HCT116 (cell line): ENCODE measurements at regions not wholly inside any gene's neighbourhood (a gene's known extent, or its start where the extent isn't known, plus 50 kb on each side); places are given as distances from the start of the nearest gene placed in this dataset.

ENCODE experiments used
- ATAC-seq: fragments of 200-7000 bp; cut with Tn5 transposase; 2 replicates; pipeline ENCODE4 v1.9.1; 2020; ENCODE audit warnings: mild to moderate bottlenecking, moderate library complexity
- BruUV-seq: library from RNA; stranded (reverse); fragments of 400-500 nt; replicated peaks from 2 replicates; lab custom pipeline; 2021; lab: Mats Ljungman, UMichigan
- CTCF ChIA-PET: fragments of 300-600 bp; sonication (Branson Sonifier 250); formaldehyde crosslinking; loops from one replicate; lab custom pipeline; 2021; ENCODE audit warnings: antibody characterized with exemption; lab: Charles Lee
- POLR2A ChIA-PET: fragments of 300-600, 350-600 bp; sonication (Branson Sonifier 250); formaldehyde crosslinking; loops from one replicate; lab custom pipeline; 2021; ENCODE audit warnings: antibody characterized with exemption; lab: Charles Lee
- RAD21 ChIA-PET, 2 experiments: fragments of 300-600 bp; sonication (Branson Sonifier 250); formaldehyde crosslinking; loops; one replicate each; lab custom pipeline; 2023; ENCODE audit warnings: low total read pairs in 2 of 2; ENCODE audit not compliant: uncharacterized antibody in 2 of 2, unreplicated experiment in 2 of 2, low non-redundant PET in 1 of 2; lab: Charles Lee
- DNase-seq: peaks from one replicate; pipeline ENCODE4 v3.0.0-alpha.2; 2010; ENCODE audit warnings: low read depth, low spot score
- H2AFZ ChIP-seq: fragments of 200-600 bp; shearing (Covaris generic), sonication (generic); 2 replicates; pipeline ENCODE4 v1.6.1; 2017; ENCODE audit warnings: low read depth, mixed run types, mixed read lengths, antibody characterized with exemption, low read length; ENCODE audit not compliant: poor library complexity, severe bottlenecking
- H3K27ac ChIP-seq: 2 replicates; pipeline ENCODE4 v1.5.1; 2012; ENCODE audit warnings: low read depth, low read length
- H3K27me3 ChIP-seq: fragments of 200-600 bp; sonication (generic); 2 replicates; pipeline ENCODE4 v1.6.1; 2016; ENCODE audit warnings: mixed run types, low read length, mixed read lengths; ENCODE audit not compliant: insufficient read depth
- H3K36me3 ChIP-seq, 2 experiments: fragments of 200-500 bp in 1 of 2; fragments of 200-600 bp in 1 of 2; sonication (Bioruptor generic) in 1 of 2; sonication (generic) in 1 of 2; 2 replicates each; pipeline versions ENCODE4 v1.5.1 to v1.6.1; 2014 to 2016; ENCODE audit warnings: low read length in 2 of 2, inconsistent platforms in 1 of 2, mixed read lengths in 1 of 2, mixed run types in 1 of 2; ENCODE audit not compliant: insufficient read depth in 2 of 2, control insufficient read depth in 1 of 2
- H3K4me1 ChIP-seq, 2 experiments: fragments of 200-600 bp in 1 of 2; sonication (generic) in 1 of 2; 2 replicates each; pipeline versions ENCODE4 v1.5.1 to v1.6.1; 2012 to 2017; ENCODE audit warnings: low read length in 2 of 2, inconsistent platforms in 1 of 2, mild to moderate bottlenecking in 1 of 2, mixed read lengths in 1 of 2, mixed run types in 1 of 2, moderate library complexity in 1 of 2; ENCODE audit not compliant: insufficient read depth in 2 of 2, control insufficient read depth in 1 of 2
- H3K4me2 ChIP-seq: fragments of 200-600 bp; sonication (generic); 2 replicates; pipeline ENCODE4 v1.6.1; 2017; ENCODE audit warnings: mixed run types, low read length, mixed read lengths
- H3K4me3 ChIP-seq, 2 experiments: fragments of 200-600 bp in 1 of 2; sonication (generic) in 1 of 2; replicated peaks in 1 of 2; 2 replicates each; pipeline ENCODE4 v1.5.1; 2011 to 2016; ENCODE audit warnings: low read length in 2 of 2, control low read depth in 1 of 2, low read depth in 1 of 2, mild to moderate bottlenecking in 1 of 2, mixed read lengths in 1 of 2, mixed run types in 1 of 2
- H3K79me2 ChIP-seq: fragments of 200-600 bp; sonication (generic); 2 replicates; pipeline ENCODE4 v1.6.1; 2017; ENCODE audit warnings: mild to moderate bottlenecking, mixed run types, low read length, moderate library complexity, mixed read lengths; ENCODE audit not compliant: insufficient read depth
- H3K9ac ChIP-seq: fragments of 200-600 bp; sonication (generic); 2 replicates; pipeline ENCODE4 v1.6.1; 2016; ENCODE audit warnings: low read length, mixed read lengths
- H3K9me2 ChIP-seq: fragments of 200-600 bp; sonication (generic), shearing (Covaris generic); 2 replicates; pipeline ENCODE4 v1.6.1; 2017; ENCODE audit warnings: mixed run types, mild to moderate bottlenecking, moderate library complexity; ENCODE audit not compliant: insufficient read depth
- H3K9me3 ChIP-seq, 2 experiments: fragments of 200-500 bp in 1 of 2; fragments of 200-600 bp in 1 of 2; sonication (Bioruptor generic) in 1 of 2; sonication (generic) in 1 of 2; 2 replicates each; pipeline ENCODE4 v1.6.1; 2014 to 2017; ENCODE audit warnings: low read length in 2 of 2, mixed read lengths in 2 of 2, inconsistent platforms in 1 of 2, low read depth in 1 of 2, mild to moderate bottlenecking in 1 of 2, mixed run types in 1 of 2, moderate library complexity in 1 of 2; ENCODE audit not compliant: control insufficient read depth in 1 of 2, insufficient read depth in 1 of 2
- H4K20me1 ChIP-seq: fragments of 200-600 bp; sonication (generic), shearing (Covaris generic); 2 replicates; pipeline ENCODE4 v1.6.1; 2017; ENCODE audit warnings: mixed run types, mild to moderate bottlenecking, moderate library complexity; ENCODE audit not compliant: insufficient read depth
- ATF3 ChIP-seq: IDR thresholded peaks from 2 replicates; pipeline ENCODE4 v1.6.1; 2012
- CBX3 ChIP-seq: IDR thresholded peaks from 2 replicates; pipeline ENCODE4 v1.6.1; 2012; ENCODE audit warnings: low read depth
- CEBPB ChIP-seq: IDR thresholded peaks from 2 replicates; pipeline ENCODE4 v1.6.1; 2012; ENCODE audit warnings: low read depth
- CTCF ChIP-seq, 3 experiments: fragments of 200-600 bp in 1 of 3; sonication (generic) in 1 of 3; IDR thresholded peaks in 2 of 3; conservative IDR thresholded peaks in 1 of 3; 2 replicates each; pipeline ENCODE4 v1.5.1; 2012 to 2017; ENCODE audit warnings: low read depth in 2 of 3, low read length in 2 of 3, antibody characterized with exemption in 1 of 3, borderline replicate concordance in 1 of 3, control low read depth in 1 of 3, mild to moderate bottlenecking in 1 of 3, mixed read lengths in 1 of 3, mixed run types in 1 of 3, moderate library complexity in 1 of 3; ENCODE audit not compliant: insufficient read depth in 1 of 3
- EGR1 ChIP-seq: IDR thresholded peaks from 2 replicates; pipeline ENCODE4 v1.6.1; 2012; ENCODE audit warnings: low read depth
- ELF1 ChIP-seq: IDR thresholded peaks from 2 replicates; pipeline ENCODE4 v1.6.1; 2012; ENCODE audit warnings: low read depth, borderline replicate concordance
- EZH2 ChIP-seq: fragments of 200-600 bp; sonication (generic); IDR thresholded peaks from 2 replicates; pipeline ENCODE4 v1.6.1; 2017; ENCODE audit warnings: antibody characterized with exemption, mixed run types
- EZH2phosphoT487 ChIP-seq: fragments of 200-600 bp; IDR thresholded peaks from 2 replicates; pipeline ENCODE4 v1.6.1; 2018; ENCODE audit warnings: antibody characterized with exemption, borderline replicate concordance
- FOSL1 ChIP-seq: IDR thresholded peaks from 2 replicates; pipeline ENCODE4 v1.6.1; 2012; ENCODE audit warnings: low read depth
- JUND ChIP-seq: IDR thresholded peaks from 2 replicates; pipeline ENCODE4 v1.6.1; 2012
- MAX ChIP-seq: IDR thresholded peaks from 2 replicates; pipeline ENCODE4 v1.6.1; 2012
- POLR2A ChIP-seq: IDR thresholded peaks from 2 replicates; pipeline ENCODE4 v1.7.0; 2011; ENCODE audit warnings: borderline replicate concordance; ENCODE audit not compliant: insufficient read depth, insufficient read length; ENCODE audit errors: extremely low read depth
- POLR2AphosphoS5 ChIP-seq: IDR thresholded peaks from 2 replicates; pipeline ENCODE4 v1.6.1; 2011; ENCODE audit warnings: mild to moderate bottlenecking, low read depth, low read length, moderate library complexity
- RAD21 ChIP-seq: IDR thresholded peaks from 2 replicates; pipeline ENCODE4 v1.6.1; 2012; ENCODE audit warnings: low read depth, mild to moderate bottlenecking
- SIN3A ChIP-seq: IDR thresholded peaks from 2 replicates; pipeline ENCODE4 v1.6.1; 2012; ENCODE audit warnings: low read depth
- SP1 ChIP-seq: IDR thresholded peaks from 2 replicates; pipeline ENCODE4 v1.6.1; 2012; ENCODE audit warnings: low read depth
- SRF ChIP-seq: IDR thresholded peaks from 2 replicates; pipeline ENCODE4 v1.6.1; 2012; ENCODE audit warnings: low read depth
- TCF7L2 ChIP-seq: IDR thresholded peaks from 2 replicates; pipeline ENCODE4 v1.7.0; 2011; ENCODE audit warnings: borderline replicate concordance, inconsistent platforms; ENCODE audit not compliant: insufficient read depth, insufficient read length; ENCODE audit errors: extremely low read depth
- ZFX ChIP-seq: fragments of 450-650 bp; IDR thresholded peaks from 2 replicates; pipeline ENCODE4 v1.6.1; 2017
- ZNF274 ChIP-seq: fragments of 200-500 bp; sonication (Bioruptor generic); IDR thresholded peaks from 2 replicates; pipeline ENCODE4 v1.6.1; 2014; ENCODE audit warnings: mild to moderate bottlenecking, low read depth, low read length, inconsistent platforms
- intact Hi-C: fragments of 100-400 bp; cut with micrococcal nuclease; formaldehyde crosslinking; loops from 2 replicates; pipeline ENCODE4 v1.10.0; 2022

- no peak for ATAC-seq
- RAD21 ChIA-PET: no interaction called here
- H3K9ac ChIP-seq: no peak overlapping the region
Observed at GRCh38 chr1:83747853-83748482, 251.0 kb downstream of the TTLL7 start.

GRCh38 chr1:83746234-83746633 lies 252.7 kb downstream of the TTLL7 start:
- no peaks in the 10 kb centered on the region for H3K36me3 ChIP-seq
- no peak overlapping the region for H3K4me3 ChIP-seq
- H3K9me3 ChIP-seq: no peaks in the 10 kb centered on the region
- TF ChIP-seq CEBPB: no peak
- TF ChIP-seq MAX: no peak
- no peak for TF ChIP-seq RAD21
- TF ChIP-seq ZFX: no peak
- TF ChIP-seq SIN3A: no peak
- no peak for TF ChIP-seq ELF1
- TF ChIP-seq EZH2phosphoT487: no peak
- TF ChIP-seq ATF3: no peak
- no peak for TF ChIP-seq SP1
- no peak for TF ChIP-seq POLR2AphosphoS5
- TF ChIP-seq TCF7L2: no peak
- no peak for TF ChIP-seq POLR2A
- TF ChIP-seq EGR1: no peak
- TF ChIP-seq FOSL1: no peak
- no peak for TF ChIP-seq CTCF (IDR thresholded peaks at IDR 0.05 in 2 of 3, conservative IDR thresholded peaks at IDR 0.05 in 1 of 3; ENCODE audit: borderline replicate concordance in 1 of 3, insufficient read depth in 1 of 3, low read depth in 2 of 3, low read length in 2 of 3)
- no peak for TF ChIP-seq JUND
- no peak for TF ChIP-seq ZNF274
- no peak for TF ChIP-seq SRF
- no peak for TF ChIP-seq CBX3
- no peaks in the 10 kb centered on the region for H3K4me1 ChIP-seq
- no TSS peak for BruUV-seq
- ATAC-seq (no peak), DNase-seq (no peak)
- H2AFZ ChIP-seq: no peak overlapping the region
- intact Hi-C loops: no loop called here
- peaks cover 10% of the 10 kb centered on the region; the same call in 1 of the 2 replicates for H3K27me3 ChIP-seq
- H3K27ac ChIP-seq: no peak overlapping the region
- no peak overlapping the region for H3K9ac ChIP-seq
- ChIA-PET CTCF (no interaction called here), POLR2A (no interaction called here), RAD21 (no interaction called here)
- H3K4me2 ChIP-seq: no peak overlapping the region
- H3K9me2 ChIP-seq: no peaks in the 10 kb centered on the region
- H4K20me1 ChIP-seq: no peaks in the 10 kb centered on the region
- H3K79me2 ChIP-seq: no peaks in the 10 kb centered on the region

More at GRCh38 chr1:83747853-83748482, 251.0 kb downstream of the TTLL7 start:
- DNase-seq: no peak
- no peaks in the 10 kb centered on the region for H3K4me1 ChIP-seq
- CTCF ChIA-PET: no interaction called here
- H3K9me2 ChIP-seq: no peaks in the 10 kb centered on the region
- no peak overlapping the region for H3K4me2 ChIP-seq
- POLR2A ChIA-PET: no interaction called here
- H4K20me1 ChIP-seq: no peaks in the 10 kb centered on the region
- no peak overlapping the region for H3K4me3 ChIP-seq
- H3K27ac ChIP-seq: no peak overlapping the region
- intact Hi-C loops: no loop called here
- H2AFZ ChIP-seq: no peak overlapping the region
- no peaks in the 10 kb centered on the region for H3K9me3 ChIP-seq
- H3K36me3 ChIP-seq: no peaks in the 10 kb centered on the region
- H3K79me2 ChIP-seq: no peaks in the 10 kb centered on the region
- H3K27me3 ChIP-seq: peaks cover 10% of the 10 kb centered on the region; the same call in 1 of the 2 replicates
- TF ChIP-seq CBX3 (no peak), EZH2 (no peak), MAX (no peak)
- no TSS peak for BruUV-seq
